Loucy (cell line): ENCODE measurements at regions not wholly inside any gene's neighbourhood (a gene's known extent, or its start where the extent isn't known, plus 50 kb on each side); places are given as distances from the start of the nearest gene placed in this dataset.

Experiments
- H2AFZ ChIP-seq: fragments of 200-600 bp; sonication (generic); 2 replicates; pipeline ENCODE4 v1.6.0; 2016; ENCODE audit warnings: antibody characterized with exemption, mild to moderate bottlenecking, low read length, moderate library complexity
- H3F3A ChIP-seq: fragments of 200-600 bp; 2 replicates; pipeline ENCODE4 v1.6.0; 2016; ENCODE audit warnings: antibody characterized with exemption, low read depth, mild to moderate bottlenecking
- H3K27me3 ChIP-seq: fragments of 200-600 bp; sonication (generic); 2 replicates; pipeline ENCODE4 v1.6.1; 2014; ENCODE audit warnings: low read length, mild to moderate bottlenecking; ENCODE audit not compliant: insufficient read depth, poor library complexity, severe bottlenecking
- H3K36me3 ChIP-seq: fragments of 200-600 bp; sonication (generic); 2 replicates; pipeline ENCODE4 v1.6.1; 2016; ENCODE audit warnings: low read length; ENCODE audit not compliant: insufficient read depth
- H3K4me1 ChIP-seq: fragments of 200-600 bp; sonication (generic); 2 replicates; pipeline ENCODE4 v1.5.1; 2014; ENCODE audit warnings: low read length, mild to moderate bottlenecking; ENCODE audit not compliant: insufficient read depth, poor library complexity, severe bottlenecking
- H3K4me2 ChIP-seq: fragments of 200-600 bp; sonication (generic); 2 replicates; pipeline ENCODE4 v1.6.0; 2014; ENCODE audit warnings: antibody characterized with exemption, low read length, low read depth, mild to moderate bottlenecking; ENCODE audit not compliant: poor library complexity, severe bottlenecking
- H3K4me3 ChIP-seq: fragments of 200-600 bp; sonication (generic); 2 replicates; pipeline ENCODE4 v1.5.1; 2014; ENCODE audit warnings: low read length, mild to moderate bottlenecking, mixed read lengths; ENCODE audit not compliant: poor library complexity, severe bottlenecking
- H3K79me2 ChIP-seq: fragments of 200-600 bp; sonication (generic); 2 replicates; pipeline ENCODE4 v1.6.1; 2014; ENCODE audit warnings: low read length; ENCODE audit not compliant: insufficient read depth
- H3K9ac ChIP-seq: fragments of 200-600 bp; sonication (generic); 2 replicates; pipeline ENCODE4 v1.6.0; 2014; ENCODE audit warnings: mild to moderate bottlenecking, low read depth, low read length, moderate library complexity; ENCODE audit not compliant: poor library complexity, severe bottlenecking
- H3K9me2 ChIP-seq: fragments of 200-600 bp; sonication (generic); replicated peaks from 2 replicates; pipeline ENCODE4 v1.6.1; 2016; ENCODE audit warnings: low read depth, low read length, mixed read lengths
- H3K9me3 ChIP-seq: fragments of 200-600 bp; sonication (generic); 2 replicates; pipeline ENCODE4 v1.6.1; 2014; ENCODE audit warnings: mild to moderate bottlenecking, antibody characterized with exemption, low read length, low read depth; ENCODE audit not compliant: insufficient read depth
- H4K20me1 ChIP-seq: fragments of 200-600 bp; sonication (generic); 2 replicates; pipeline ENCODE4 v1.6.0; 2014; ENCODE audit warnings: antibody characterized with exemption, low read length, mild to moderate bottlenecking; ENCODE audit not compliant: insufficient read depth, poor library complexity, severe bottlenecking
- CTCF ChIP-seq: fragments of 200-600 bp; sonication (generic); conservative IDR thresholded peaks from 2 replicates; pipeline ENCODE4 v1.5.1; 2014; ENCODE audit warnings: mild to moderate bottlenecking, antibody characterized with exemption, low read length
- EZH2phosphoT487 ChIP-seq: fragments of 200-600 bp; IDR thresholded peaks from 2 replicates; pipeline ENCODE4 v1.6.1; 2018; ENCODE audit warnings: antibody characterized with exemption, mild to moderate bottlenecking, moderate library complexity, borderline replicate concordance

GRCh38 chr11:97409141-97409540 lies 1019.3 kb downstream of the JRKL start:
- H4K20me1 ChIP-seq: no peaks in the 10 kb centered on the region

GRCh38 chr11:97414801-97415200 lies 1025.0 kb downstream of the JRKL start:
- Histone ChIP-seq H3K27me3 (no peaks in the 10 kb centered on the region), H2AFZ (no peak overlapping the region), H3K4me1 (no peaks in the 10 kb centered on the region), H3K4me3 (no peak overlapping the region), H3F3A (no peaks in the 10 kb centered on the region), H3K36me3 (no peaks in the 10 kb centered on the region), H3K4me2 (no peak overlapping the region), H3K9me3 (peaks cover 3% of the 10 kb centered on the region; the same call in 1 of the 2 replicates), H3K79me2 (no peaks in the 10 kb centered on the region), H3K9me2 (no peaks in the 10 kb centered on the region), H4K20me1 (no peaks in the 10 kb centered on the region), H3K9ac (no peak overlapping the region)
- TF ChIP-seq EZH2phosphoT487 (no peak), CTCF (no peak)

More at GRCh38 chr11:97409141-97409540, 1019.3 kb downstream of the JRKL start:
- no peak overlapping the region for H3K4me2 ChIP-seq
- no peaks in the 10 kb centered on the region for H3K36me3 ChIP-seq
- H3K4me1 ChIP-seq: no peaks in the 10 kb centered on the region
- no peak overlapping the region for H3K9ac ChIP-seq
- H3K9me2 ChIP-seq: no peaks in the 10 kb centered on the region
- no peak overlapping the region for H3K4me3 ChIP-seq
- H3K79me2 ChIP-seq: no peaks in the 10 kb centered on the region
- H3K27me3 ChIP-seq: no peaks in the 10 kb centered on the region
- TF ChIP-seq EZH2phosphoT487: no peak
- TF ChIP-seq CTCF: no peak
- no peak overlapping the region for H2AFZ ChIP-seq
- no peaks in the 10 kb centered on the region for H3F3A ChIP-seq
- peaks cover 8% of the 10 kb centered on the region; the same call in 1 of the 2 replicates for H3K9me3 ChIP-seq

GRCh38 chr11:97419729-97420128 lies 1029.9 kb downstream of the JRKL start:
- Histone ChIP-seq H3K9me2 (no peaks in the 10 kb centered on the region), H2AFZ (no peak overlapping the region), H3K4me3 (no peak overlapping the region), H3K4me2 (no peak overlapping the region), H3K4me1 (no peaks in the 10 kb centered on the region), H3K9ac (no peak overlapping the region), H3F3A (no peaks in the 10 kb centered on the region), H3K27me3 (no peaks in the 10 kb centered on the region), H3K79me2 (no peaks in the 10 kb centered on the region), H4K20me1 (no peaks in the 10 kb centered on the region), H3K9me3 (no peaks in the 10 kb centered on the region), H3K36me3 (no peaks in the 10 kb centered on the region)
- no peak for TF ChIP-seq EZH2phosphoT487
- TF ChIP-seq CTCF: no peak
